HepG2 (cell line): ENCODE measurements at regions not wholly inside any gene's neighbourhood (a gene's known extent, or its start where the extent isn't known, plus 50 kb on each side); places are given as distances from the start of the nearest gene placed in this dataset.

Experiments used
- ATAC-seq: fragments of 200-7000 bp; cut with Tn5 transposase; 3 replicates; pipeline ENCODE4 v1.9.1; 2020; ENCODE audit warnings: mild to moderate bottlenecking, moderate library complexity
- BruUV-seq: library from RNA; stranded (reverse); fragments of 400-500 nt; replicated peaks from 2 replicates; lab custom pipeline; 2021; lab: Mats Ljungman, UMichigan
- CTCF ChIA-PET: fragments of 300-600 bp; formaldehyde crosslinking; extraction: SDS; loops from one replicate; lab custom pipeline; 2021; ENCODE audit warnings: low total read pairs, inconsistent platforms, low intra/inter-chr PET ratio; lab: Yijun Ruan, JAX
- POLR2A ChIA-PET: fragments of 350-600 bp; sonication (Branson Sonifier 250); formaldehyde crosslinking; loops from one replicate; lab custom pipeline; 2020; ENCODE audit warnings: antibody characterized with exemption, inconsistent platforms; lab: Yijun Ruan, JAX
- DNase-seq: peaks from one replicate; pipeline ENCODE4 v3.0.0-alpha.2; 2015; ENCODE audit warnings: low spot score
- FAIRE-seq: peaks from 3 replicates; lab custom pipeline; 2011; peaks lifted over from hg19 to GRCh38; lab: Jason Lieb, UNC
- H2AFZ ChIP-seq: one replicate; pipeline ENCODE4 v1.6.1; 2011; ENCODE audit warnings: low read length, inconsistent platforms
- H3K27ac ChIP-seq: fragments of 300-600 bp; 3 replicates; pipeline ENCODE4 v1.8.0; 2011; ENCODE audit warnings: mixed run types, mild to moderate bottlenecking, mixed read lengths, low read length, inconsistent platforms; ENCODE audit not compliant: insufficient read depth; ENCODE audit errors: extremely low read length
- H3K27me3 ChIP-seq, 2 experiments: fragments of 200-600 bp in 1 of 2; 2 replicates in 1 of 2; 3 replicates in 1 of 2; pipeline versions ENCODE4 v1.6.0 to v1.8.0; 2011; ENCODE audit warnings: low read length in 2 of 2, mild to moderate bottlenecking in 2 of 2, moderate library complexity in 2 of 2, inconsistent platforms in 1 of 2; ENCODE audit not compliant: insufficient read depth in 2 of 2, control insufficient read depth in 1 of 2
- H3K36me3 ChIP-seq, 2 experiments: fragments of 200-600 bp in 1 of 2; replicated peaks in 1 of 2; 2 replicates in 1 of 2; 3 replicates in 1 of 2; pipeline versions ENCODE4 v1.5.1 to v1.8.0; 2011; ENCODE audit warnings: low read length in 2 of 2, inconsistent platforms in 1 of 2; ENCODE audit not compliant: insufficient read depth in 2 of 2, control insufficient read depth in 1 of 2
- H3K4me1 ChIP-seq: 2 replicates; pipeline ENCODE4 v1.5.1; 2012; ENCODE audit warnings: low read length, inconsistent platforms; ENCODE audit not compliant: insufficient read depth
- H3K4me2 ChIP-seq: 2 replicates; pipeline ENCODE4 v1.6.0; 2011; ENCODE audit warnings: low read depth, low read length, inconsistent platforms
- H3K4me3 ChIP-seq, 3 experiments: fragments of 200-600 bp in 1 of 3; sonication (generic), shearing (Covaris generic) in 1 of 3; replicated peaks in 1 of 3; 2 replicates each; pipeline ENCODE4 v1.5.1; 2011 to 2016; ENCODE audit warnings: low read length in 3 of 3, inconsistent platforms in 2 of 3, low read depth in 2 of 3, mild to moderate bottlenecking in 2 of 3, control low read depth in 1 of 3, mixed read lengths in 1 of 3; ENCODE audit not compliant: insufficient read depth in 1 of 3
- H3K79me2 ChIP-seq: one replicate; pipeline ENCODE4 v1.6.1; 2011; ENCODE audit warnings: low read length, inconsistent platforms; ENCODE audit not compliant: insufficient read depth
- H3K9ac ChIP-seq: 2 replicates; pipeline ENCODE4 v1.6.0; 2011; ENCODE audit warnings: mild to moderate bottlenecking, low read depth, low read length, inconsistent platforms; ENCODE audit not compliant: insufficient read depth
- H3K9me3 ChIP-seq: 2 replicates; pipeline ENCODE4 v1.5.1; 2012; ENCODE audit warnings: mild to moderate bottlenecking, low read length
- H4K20me1 ChIP-seq: 2 replicates; pipeline ENCODE4 v1.6.0; 2011; ENCODE audit warnings: inconsistent platforms, mild to moderate bottlenecking, low read length, moderate library complexity; ENCODE audit not compliant: insufficient read depth
- CTCF ChIP-seq: sonication (generic); formaldehyde crosslinking; IDR thresholded peaks from 2 replicates; pipeline ENCODE4 v1.5.0; 2020; ENCODE audit warnings: mild to moderate bottlenecking, missing genetic modification reagents, moderate library complexity
- NR2C2 ChIP-seq: sonication (generic); formaldehyde crosslinking; IDR thresholded peaks from 2 replicates; pipeline ENCODE4 v1.4.0; 2020; ENCODE audit warnings: missing genetic modification reagents, mild to moderate bottlenecking, moderate library complexity, borderline replicate concordance
- RAD21 ChIP-seq: fragments of 450-650 bp; formaldehyde crosslinking; IDR thresholded peaks from 2 replicates; pipeline ENCODE4 v1.5.0; 2020; ENCODE audit warnings: mild to moderate bottlenecking
- STAG1 ChIP-seq: sonication (generic); formaldehyde crosslinking; IDR thresholded peaks from 2 replicates; pipeline ENCODE4 v1.4.0; 2020; ENCODE audit warnings: missing genetic modification reagents
- WGBS: methylation state at CpG from one replicate; pipeline ENCODE4 v1.1.6; 2017; ENCODE audit warnings: low lambda C conversion rate; 5-methylcytosine and 5-hydroxymethylcytosine counted together
- in situ Hi-C: cut with HindIII; loops from 2 replicates; pipeline ENCODE4 v1.10.0; 2017; ENCODE audit warnings: low pct_unique_long_range_greater_than_20kb; ENCODE audit not compliant: extremely low pct_ligation_motif_present
- intact Hi-C: fragments of 100-400 bp; cut with micrococcal nuclease; formaldehyde crosslinking; loops from one replicate; pipeline ENCODE4 v1.10.0; 2022; ENCODE audit not compliant: unreplicated experiment
- TF ChIP-seq, protein P1 (sequence below): sonication (generic); formaldehyde crosslinking; IDR thresholded peaks from 2 replicates; pipeline ENCODE4 v1.4.0; 2020; ENCODE audit warnings: missing genetic modification reagents

GRCh38 chr5:173396311-173396993 is 68.2 kb upstream of the STC2 start:
- Histone ChIP-seq H3K9ac (no peak overlapping the region), H3K4me1 (no peaks in the 10 kb centered on the region), H3K27ac (no peak overlapping the region), H2AFZ (no peak overlapping the region), H3K4me2 (no peak overlapping the region), H4K20me1 (no peaks in the 10 kb centered on the region), H3K36me3 (no peaks in the 10 kb centered on the region), H3K4me3 (no peak overlapping the region), H3K79me2 (no peaks in the 10 kb centered on the region), H3K27me3 (peaks cover 2 to 7% of the 10 kb centered on the region in 2 experiments; a peak in 2 of 5 replicates), H3K9me3 (peaks cover 8% of the 10 kb centered on the region)
- intact Hi-C loops (loop anchor here (5.0 kb wide), 1 partner anchor 176 kb away; no protein-coding TSS in a partner anchor), in situ Hi-C loops (no loop called here)
- BruUV-seq, result no TSS peak
- WGBS, result 14% methylated on average over 6 of the region's 14 CpGs
- ChIA-PET CTCF (interaction anchor here (1.3 kb wide), 1 partner anchor 176 kb away, joined by 3 read pairs; no protein-coding TSS in a partner anchor), POLR2A (no interaction called here)
- DNase-seq, result peak; percentile 9
- TF ChIP-seq RAD21 (CRISPR knock-in tag), result 0 out of 2 replicates have a peak, but pooled peaks have one; percentile 8
- no peak for TF ChIP-seq NR2C2
- peak; percentile 52 for TF ChIP-seq CTCF (CRISPR knock-in tag)
- TF ChIP-seq STAG1 (CRISPR knock-in tag), result peak; percentile 48
- TF ChIP-seq, protein P1, sequence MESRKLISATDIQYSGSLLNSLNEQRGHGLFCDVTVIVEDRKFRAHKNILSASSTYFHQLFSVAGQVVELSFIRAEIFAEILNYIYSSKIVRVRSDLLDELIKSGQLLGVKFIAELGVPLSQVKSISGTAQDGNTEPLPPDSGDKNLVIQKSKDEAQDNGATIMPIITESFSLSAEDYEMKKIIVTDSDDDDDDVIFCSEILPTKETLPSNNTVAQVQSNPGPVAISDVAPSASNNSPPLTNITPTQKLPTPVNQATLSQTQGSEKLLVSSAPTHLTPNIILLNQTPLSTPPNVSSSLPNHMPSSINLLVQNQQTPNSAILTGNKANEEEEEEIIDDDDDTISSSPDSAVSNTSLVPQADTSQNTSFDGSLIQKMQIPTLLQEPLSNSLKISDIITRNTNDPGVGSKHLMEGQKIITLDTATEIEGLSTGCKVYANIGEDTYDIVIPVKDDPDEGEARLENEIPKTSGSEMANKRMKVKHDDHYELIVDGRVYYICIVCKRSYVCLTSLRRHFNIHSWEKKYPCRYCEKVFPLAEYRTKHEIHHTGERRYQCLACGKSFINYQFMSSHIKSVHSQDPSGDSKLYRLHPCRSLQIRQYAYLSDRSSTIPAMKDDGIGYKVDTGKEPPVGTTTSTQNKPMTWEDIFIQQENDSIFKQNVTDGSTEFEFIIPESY (CRISPR knock-in tag), result peak; percentile 64; the same call in 1 of the 2 replicates
- FAIRE-seq, result no peak
- peak; percentile 95 for ATAC-seq
